SH-SY5Y (cell line): ENCODE measurements at regions not wholly inside any gene's neighbourhood (a gene's known extent, or its start where the extent isn't known, plus 50 kb on each side); places are given as distances from the start of the nearest gene placed in this dataset.

ENCODE experiments used
- GATA2 ChIP-seq: IDR thresholded peaks from 2 replicates; pipeline ENCODE4 v1.6.1; 2011; ENCODE audit warnings: mild to moderate bottlenecking, low read depth, low read length
- GATA3 ChIP-seq: IDR thresholded peaks from 2 replicates; pipeline ENCODE4 v1.6.1; 2011; ENCODE audit warnings: low read depth, mild to moderate bottlenecking, low read length, moderate library complexity

DNA sequence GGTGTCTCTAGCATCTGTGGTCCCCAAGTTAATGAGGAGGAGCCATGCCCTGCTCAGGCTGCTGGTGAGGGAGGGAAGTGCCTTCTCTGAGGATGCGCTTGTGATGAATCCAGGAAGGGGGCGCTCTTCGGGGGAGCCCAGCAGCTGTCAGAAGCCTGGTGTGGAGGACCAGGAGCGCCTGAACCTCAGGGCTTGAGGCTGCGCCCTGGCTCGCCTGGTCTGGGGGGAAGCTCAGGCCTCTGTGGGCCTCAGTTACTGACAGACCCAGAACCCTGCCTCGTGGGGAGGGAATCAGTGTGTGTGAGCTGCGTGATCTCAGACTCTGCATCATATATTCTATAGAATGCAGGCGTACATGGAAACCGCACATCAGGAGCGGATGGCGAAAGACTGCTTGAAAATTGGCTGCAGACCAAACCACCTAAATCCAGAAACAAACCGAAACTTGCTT is 126.1 kb downstream of the SEC14L1 start:
- TF ChIP-seq GATA2: no peak
- TF ChIP-seq GATA3: no peak

- no peak for TF ChIP-seq GATA3
- TF ChIP-seq GATA2: no peak
Observed at GRCh38 chr17:77269696-77270681, 129.2 kb downstream of the SEC14L1 start.

DNA sequence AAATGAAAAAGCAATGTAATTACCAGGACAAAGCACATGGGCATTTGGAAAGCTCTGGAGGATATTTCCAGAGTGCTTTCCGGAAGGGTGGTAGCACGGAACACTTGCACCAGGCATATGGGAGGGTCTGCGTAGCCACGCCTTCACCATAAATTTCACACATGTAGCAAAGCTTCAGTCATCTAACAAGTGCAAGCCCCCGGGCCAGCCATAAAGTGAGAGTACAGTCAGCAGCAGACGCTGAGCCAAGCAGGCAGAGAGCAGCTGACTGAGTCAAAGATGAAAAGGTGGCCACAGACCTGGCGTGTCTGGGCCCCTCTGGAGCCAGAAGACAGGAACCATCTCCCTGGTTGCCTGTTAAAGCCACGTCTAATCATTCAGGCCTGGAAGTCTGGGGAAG is 130.6 kb downstream of the SEC14L1 start:
- TF ChIP-seq GATA3 (no peak), GATA2 (no peak)

- no peak for TF ChIP-seq GATA3
- no peak for TF ChIP-seq GATA2
Observed at GRCh38 chr17:77273397-77274085, 132.8 kb downstream of the SEC14L1 start.

DNA sequence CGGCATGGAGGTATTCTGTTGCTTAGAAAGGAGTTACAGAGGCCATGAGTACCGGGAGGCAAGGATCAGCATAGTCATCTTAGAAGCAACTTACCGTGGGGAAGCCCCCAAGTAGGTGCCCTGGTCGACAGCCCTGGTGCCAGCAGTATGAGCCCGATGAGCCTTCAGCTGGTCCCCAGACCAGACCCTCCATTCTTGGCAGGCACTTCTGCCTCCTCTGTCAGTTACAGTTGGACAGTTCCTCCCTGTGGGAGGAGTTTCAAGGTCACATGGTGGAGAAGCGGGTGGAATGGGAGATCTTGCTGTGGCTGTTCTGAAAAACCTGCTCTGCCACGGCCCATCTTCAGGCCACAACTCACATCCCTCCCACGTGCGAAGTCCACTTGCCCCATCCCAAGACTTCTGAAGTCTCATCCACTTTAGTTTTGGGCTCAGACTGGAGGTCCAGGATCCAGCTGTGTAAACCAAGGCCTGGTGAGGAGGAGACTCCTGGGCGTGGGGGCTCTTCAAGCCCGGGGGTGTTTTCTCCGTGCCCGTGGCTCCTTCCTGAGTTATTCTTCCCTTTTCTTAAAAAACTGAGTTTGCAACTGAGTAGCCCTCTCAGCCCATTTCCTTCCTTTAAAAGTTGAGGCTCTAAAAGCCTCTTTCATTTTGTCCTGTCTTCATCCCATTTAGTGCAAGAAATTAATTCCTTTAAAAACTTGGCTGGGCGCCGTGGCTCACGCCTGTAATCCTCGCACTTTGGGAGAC is 133.5 kb downstream of the SEC14L1 start:
- no peak for TF ChIP-seq GATA3

- TF ChIP-seq GATA3: no peak
- TF ChIP-seq GATA2: no peak
Observed at GRCh38 chr17:77279448-77280303, 138.9 kb downstream of the SEC14L1 start.

GRCh38 chr17:77280304-77281121 is 139.7 kb downstream of the SEC14L1 start:
- no peak for TF ChIP-seq GATA3
- TF ChIP-seq GATA2: no peak

- TF ChIP-seq GATA3 (no peak), GATA2 (no peak)
Observed at GRCh38 chr17:77281122-77281903, 140.5 kb downstream of the SEC14L1 start.

- no peak for TF ChIP-seq GATA3
- TF ChIP-seq GATA2: no peak
Observed at GRCh38 chr17:77281904-77282367, 141.2 kb downstream of the SEC14L1 start.

GRCh38 chr17:77282524-77283515 is 142.1 kb downstream of the SEC14L1 start:
- TF ChIP-seq GATA3 (no peak), GATA2 (no peak)
